GM12878 (cell line): ENCODE measurements at regions not wholly inside any gene's neighbourhood (a gene's known extent, or its start where the extent isn't known, plus 50 kb on each side); places are given as distances from the start of the nearest gene placed in this dataset.

Source experiments
- BHLHE40 ChIP-seq, 2 experiments: fragments of 450-650 bp in 1 of 2; IDR thresholded peaks; 2 replicates each; pipeline ENCODE4 v1.6.1; 2011 to 2017; ENCODE audit warnings: low read depth in 2 of 2, borderline replicate concordance in 1 of 2, improper control_type of control experiment in 1 of 2, low read length in 1 of 2, mild to moderate bottlenecking in 1 of 2
- CHD1 ChIP-seq: IDR thresholded peaks from 2 replicates; pipeline ENCODE4 v1.6.1; 2012; ENCODE audit warnings: low read depth, low read length, improper control_type of control experiment
- CREB1 ChIP-seq: IDR thresholded peaks from 2 replicates; pipeline ENCODE4 v1.6.1; 2012; ENCODE audit warnings: low read depth, mild to moderate bottlenecking, inconsistent platforms
- CREM ChIP-seq: IDR thresholded peaks from 2 replicates; pipeline ENCODE4 v1.6.1; 2014; ENCODE audit warnings: antibody characterized with exemption, low read depth
- E2F8 ChIP-seq: fragments of 450-650 bp; IDR thresholded peaks from 2 replicates; pipeline ENCODE4 v1.6.1; 2018; ENCODE audit warnings: mild to moderate bottlenecking, low read depth, moderate library complexity; ENCODE audit not compliant: partially characterized antibody
- EP300 ChIP-seq, 2 experiments: fragments of 150-350 bp in 1 of 2; IDR thresholded peaks; 2 replicates each; pipeline ENCODE4 v1.6.1; 2011 to 2012; ENCODE audit warnings: low read depth in 2 of 2, low read length in 2 of 2, borderline replicate concordance in 1 of 2, improper control_type of control experiment in 1 of 2, inconsistent platforms in 1 of 2; ENCODE audit not compliant: control insufficient read depth in 1 of 2
- GABPA ChIP-seq: IDR thresholded peaks from 2 replicates; pipeline ENCODE4 v1.6.1; 2014; ENCODE audit warnings: antibody characterized with exemption, low read depth, mild to moderate bottlenecking, inconsistent platforms
- HCFC1 ChIP-seq: fragments of 150-350 bp; IDR thresholded peaks from 2 replicates; pipeline ENCODE4 v1.6.1; 2014; ENCODE audit warnings: low read length
- KAT2A ChIP-seq: conservative IDR thresholded peaks from 2 replicates; pipeline ENCODE4 v1.6.1; 2011; ENCODE audit warnings: low read depth, low read length; ENCODE audit not compliant: control insufficient read depth
- KDM1A ChIP-seq: fragments of 200-600 bp; sonication (generic); IDR thresholded peaks from 2 replicates; pipeline ENCODE4 v1.6.1; 2016; ENCODE audit warnings: borderline replicate concordance
- KLF5 ChIP-seq: fragments of 450-650 bp; IDR thresholded peaks from 2 replicates; pipeline ENCODE4 v1.6.1; 2014; ENCODE audit warnings: mild to moderate bottlenecking; ENCODE audit not compliant: partially characterized antibody
- MYB ChIP-seq: fragments of 150-350 bp; IDR thresholded peaks from 2 replicates; pipeline ENCODE4 v1.6.1; 2014; ENCODE audit warnings: mild to moderate bottlenecking, low read depth, low read length, borderline replicate concordance
- POLR2AphosphoS2 ChIP-seq: IDR thresholded peaks from 2 replicates; pipeline ENCODE4 v1.6.1; 2011; ENCODE audit warnings: low read depth, mild to moderate bottlenecking, low read length, improper control_type of control experiment, moderate library complexity
- RBBP5 ChIP-seq: fragments of 200-600 bp; sonication (generic); conservative IDR thresholded peaks from 2 replicates; pipeline ENCODE4 v1.6.1; 2016
- RCOR1 ChIP-seq: conservative IDR thresholded peaks from 2 replicates; pipeline ENCODE4 v1.6.1; 2012; ENCODE audit warnings: low read depth, low read length, improper control_type of control experiment
- RELA ChIP-seq: fragments of 450-650 bp; IDR thresholded peaks from 2 replicates; pipeline ENCODE4 v1.8.0; 2014; ENCODE audit warnings: borderline replicate concordance; ENCODE audit not compliant: partially characterized antibody
- TARDBP ChIP-seq: IDR thresholded peaks from 2 replicates; pipeline ENCODE4 v1.6.1; 2016; ENCODE audit warnings: borderline replicate concordance
- WRNIP1 ChIP-seq: IDR thresholded peaks from 2 replicates; pipeline ENCODE4 v1.6.1; 2011; ENCODE audit warnings: low read depth, low read length, improper control_type of control experiment, borderline replicate concordance
- TF ChIP-seq, protein P1 (sequence below): fragments of 450-650 bp; IDR thresholded peaks from 2 replicates; pipeline ENCODE4 v1.6.1; 2017; ENCODE audit warnings: mild to moderate bottlenecking, moderate library complexity
- TF ChIP-seq, protein P2 (sequence below): IDR thresholded peaks from 2 replicates; pipeline ENCODE4 v1.6.1; 2011; ENCODE audit warnings: mild to moderate bottlenecking, low read depth, low read length, moderate library complexity; ENCODE audit not compliant: insufficient replicate concordance
- TF ChIP-seq, protein P3 (sequence below): IDR thresholded peaks from 2 replicates; pipeline ENCODE4 v1.6.1; 2012; ENCODE audit warnings: low read length, inconsistent platforms

GRCh38 chr2:64325852-64326577 is 127.9 kb upstream of the LGALSL start (continued):
- peak; percentile 69 for TF ChIP-seq CREB1
- TF ChIP-seq RBBP5: no peak
- TF ChIP-seq RELA: no peak
- TF ChIP-seq TARDBP: peak; percentile 67; the same call in 1 of the 2 replicates
- TF ChIP-seq KDM1A: no peak
- TF ChIP-seq CHD1: 0 out of 2 replicates have a peak, but pooled peaks have one; percentile 19
- TF ChIP-seq, protein P1, sequence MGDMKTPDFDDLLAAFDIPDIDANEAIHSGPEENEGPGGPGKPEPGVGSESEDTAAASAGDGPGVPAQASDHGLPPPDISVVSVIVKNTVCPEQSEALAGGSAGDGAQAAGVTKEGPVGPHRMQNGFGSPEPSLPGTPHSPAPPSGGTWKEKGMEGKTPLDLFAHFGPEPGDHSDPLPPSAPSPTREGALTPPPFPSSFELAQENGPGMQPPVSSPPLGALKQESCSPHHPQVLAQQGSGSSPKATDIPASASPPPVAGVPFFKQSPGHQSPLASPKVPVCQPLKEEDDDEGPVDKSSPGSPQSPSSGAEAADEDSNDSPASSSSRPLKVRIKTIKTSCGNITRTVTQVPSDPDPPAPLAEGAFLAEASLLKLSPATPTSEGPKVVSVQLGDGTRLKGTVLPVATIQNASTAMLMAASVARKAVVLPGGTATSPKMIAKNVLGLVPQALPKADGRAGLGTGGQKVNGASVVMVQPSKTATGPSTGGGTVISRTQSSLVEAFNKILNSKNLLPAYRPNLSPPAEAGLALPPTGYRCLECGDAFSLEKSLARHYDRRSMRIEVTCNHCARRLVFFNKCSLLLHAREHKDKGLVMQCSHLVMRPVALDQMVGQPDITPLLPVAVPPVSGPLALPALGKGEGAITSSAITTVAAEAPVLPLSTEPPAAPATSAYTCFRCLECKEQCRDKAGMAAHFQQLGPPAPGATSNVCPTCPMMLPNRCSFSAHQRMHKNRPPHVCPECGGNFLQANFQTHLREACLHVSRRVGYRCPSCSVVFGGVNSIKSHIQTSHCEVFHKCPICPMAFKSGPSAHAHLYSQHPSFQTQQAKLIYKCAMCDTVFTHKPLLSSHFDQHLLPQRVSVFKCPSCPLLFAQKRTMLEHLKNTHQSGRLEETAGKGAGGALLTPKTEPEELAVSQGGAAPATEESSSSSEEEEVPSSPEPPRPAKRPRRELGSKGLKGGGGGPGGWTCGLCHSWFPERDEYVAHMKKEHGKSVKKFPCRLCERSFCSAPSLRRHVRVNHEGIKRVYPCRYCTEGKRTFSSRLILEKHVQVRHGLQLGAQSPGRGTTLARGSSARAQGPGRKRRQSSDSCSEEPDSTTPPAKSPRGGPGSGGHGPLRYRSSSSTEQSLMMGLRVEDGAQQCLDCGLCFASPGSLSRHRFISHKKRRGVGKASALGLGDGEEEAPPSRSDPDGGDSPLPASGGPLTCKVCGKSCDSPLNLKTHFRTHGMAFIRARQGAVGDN: peak; percentile 79
- TF ChIP-seq CREM: peak; percentile 87; the same call in 1 of the 2 replicates
- TF ChIP-seq KLF5: peak; percentile 47
- TF ChIP-seq, protein P2, sequence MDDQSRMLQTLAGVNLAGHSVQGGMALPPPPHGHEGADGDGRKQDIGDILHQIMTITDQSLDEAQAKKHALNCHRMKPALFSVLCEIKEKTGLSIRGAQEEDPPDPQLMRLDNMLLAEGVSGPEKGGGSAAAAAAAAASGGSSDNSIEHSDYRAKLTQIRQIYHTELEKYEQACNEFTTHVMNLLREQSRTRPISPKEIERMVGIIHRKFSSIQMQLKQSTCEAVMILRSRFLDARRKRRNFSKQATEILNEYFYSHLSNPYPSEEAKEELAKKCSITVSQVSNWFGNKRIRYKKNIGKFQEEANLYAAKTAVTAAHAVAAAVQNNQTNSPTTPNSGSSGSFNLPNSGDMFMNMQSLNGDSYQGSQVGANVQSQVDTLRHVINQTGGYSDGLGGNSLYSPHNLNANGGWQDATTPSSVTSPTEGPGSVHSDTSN: peak; percentile 71
- TF ChIP-seq EP300 (IDR thresholded peaks at IDR 0.05; ENCODE audit: borderline replicate concordance in 1 of 2, control insufficient read depth in 1 of 2, low read depth in 2 of 2, low read length in 2 of 2): peak; percentile 95 to 96
- no peak for TF ChIP-seq GABPA
- peak; percentile 80 for TF ChIP-seq MYB
- no peak for TF ChIP-seq RCOR1
- TF ChIP-seq, protein P3, sequence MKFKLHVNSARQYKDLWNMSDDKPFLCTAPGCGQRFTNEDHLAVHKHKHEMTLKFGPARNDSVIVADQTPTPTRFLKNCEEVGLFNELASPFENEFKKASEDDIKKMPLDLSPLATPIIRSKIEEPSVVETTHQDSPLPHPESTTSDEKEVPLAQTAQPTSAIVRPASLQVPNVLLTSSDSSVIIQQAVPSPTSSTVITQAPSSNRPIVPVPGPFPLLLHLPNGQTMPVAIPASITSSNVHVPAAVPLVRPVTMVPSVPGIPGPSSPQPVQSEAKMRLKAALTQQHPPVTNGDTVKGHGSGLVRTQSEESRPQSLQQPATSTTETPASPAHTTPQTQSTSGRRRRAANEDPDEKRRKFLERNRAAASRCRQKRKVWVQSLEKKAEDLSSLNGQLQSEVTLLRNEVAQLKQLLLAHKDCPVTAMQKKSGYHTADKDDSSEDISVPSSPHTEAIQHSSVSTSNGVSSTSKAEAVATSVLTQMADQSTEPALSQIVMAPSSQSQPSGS: peak; percentile 98
- TF ChIP-seq POLR2AphosphoS2: no peak
- peak; percentile 82 to 90 for TF ChIP-seq BHLHE40 (IDR thresholded peaks at IDR 0.05; ENCODE audit: borderline replicate concordance in 1 of 2, low read depth in 2 of 2, low read length in 1 of 2)
- TF ChIP-seq KAT2A: no peak
- no peak for TF ChIP-seq E2F8
- TF ChIP-seq HCFC1: no peak; the same call in 1 of the 2 replicates
- TF ChIP-seq WRNIP1: no peak
